Ascending aorta (tissue), 2 donors: ENCODE measurements at regions not wholly inside any gene's neighbourhood (a gene's known extent, or its start where the extent isn't known, plus 50 kb on each side); places are given as distances from the start of the nearest gene placed in this dataset.

Experiments
- DNase-seq, 2 donors: peaks; one replicate each; pipeline ENCODE4 v3.0.0-alpha.2; 2019; ENCODE audit warnings: low spot score in 2 of 2
- H3K27ac ChIP-seq, 2 donors: fragments of 200-600 bp; sonication (generic); one replicate each; pipeline ENCODE4 v1.5.1; 2016 to 2017; ENCODE audit warnings: mild to moderate bottlenecking in 1 of 2
- H3K27me3 ChIP-seq: fragments of 200-600 bp; sonication (generic); one replicate; pipeline ENCODE4 v1.5.1; 2017
- H3K36me3 ChIP-seq, 2 donors: fragments of 200-600 bp; sonication (generic); one replicate each; pipeline ENCODE4 v1.5.1; 2016
- H3K4me1 ChIP-seq, 2 donors: fragments of 200-600 bp; sonication (generic); one replicate each; pipeline ENCODE4 v1.5.1; 2016 to 2017; ENCODE audit warnings: mild to moderate bottlenecking in 1 of 2
- H3K4me3 ChIP-seq, 2 donors: fragments of 200-600 bp; sonication (generic); one replicate each; pipeline ENCODE4 v1.5.1; 2016 to 2017; ENCODE audit warnings: mild to moderate bottlenecking in 1 of 2
- H3K9me3 ChIP-seq, 2 donors: fragments of 200-600 bp; sonication (generic); one replicate each; pipeline ENCODE4 v1.5.1; 2016
- CTCF ChIP-seq, 3 experiments: fragments of 200-600 bp in 2 of 3; fragments of 450-650 bp in 1 of 3; sonication (generic) in 2 of 3; IDR thresholded peaks; one replicate each; pipeline ENCODE4 v1.5.1; 2016 to 2019; ENCODE audit warnings: antibody characterized with exemption in 3 of 3, mild to moderate bottlenecking in 1 of 3, moderate library complexity in 1 of 3
- intact Hi-C: fragments of 100-400 bp; cut with DNase I; formaldehyde crosslinking; loops from one replicate; pipeline ENCODE4 v1.15.1; 2023

GRCh38 chr11:29562183-29562582, 454.6 kb downstream of the KCNA4 start:
- no peaks in the 10 kb centered on the region for H3K36me3 ChIP-seq
- no peak overlapping the region for H3K27ac ChIP-seq
- H3K27me3 ChIP-seq: no peaks in the 10 kb centered on the region
- DNase-seq: no peak
- no peak overlapping the region for H3K4me3 ChIP-seq
- intact Hi-C loops: no loop called here
- H3K9me3 ChIP-seq: no peaks in the 10 kb centered on the region
- no peaks in the 10 kb centered on the region for H3K4me1 ChIP-seq
- TF ChIP-seq CTCF (IDR thresholded peaks at IDR 0.05): no peak

- H3K27ac ChIP-seq: no peak overlapping the region
- H3K4me1 ChIP-seq: no peaks in the 10 kb centered on the region
- H3K27me3 ChIP-seq: no peaks in the 10 kb centered on the region
- H3K9me3 ChIP-seq: no peaks in the 10 kb centered on the region
- H3K36me3 ChIP-seq: no peaks in the 10 kb centered on the region
- intact Hi-C loops: no loop called here
- TF ChIP-seq CTCF (IDR thresholded peaks at IDR 0.05): no peak
- DNase-seq: no peak
- H3K4me3 ChIP-seq: no peak overlapping the region
Observed at GRCh38 chr11:29553990-29554389, 462.8 kb downstream of the KCNA4 start.

- Histone ChIP-seq H3K4me3 (no peak overlapping the region), H3K9me3 (no peaks in the 10 kb centered on the region), H3K27ac (no peak overlapping the region), H3K27me3 (no peaks in the 10 kb centered on the region), H3K4me1 (no peaks in the 10 kb centered on the region), H3K36me3 (no peaks in the 10 kb centered on the region)
- no peak for TF ChIP-seq CTCF (IDR thresholded peaks at IDR 0.05)
- intact Hi-C loops: no loop called here
- no peak for DNase-seq
Observed at GRCh38 chr11:29538339-29539036, 478.3 kb downstream of the KCNA4 start.

- no peak for TF ChIP-seq CTCF (IDR thresholded peaks at IDR 0.05)
- H3K9me3 ChIP-seq: no peaks in the 10 kb centered on the region
- intact Hi-C loops: no loop called here
- H3K27me3 ChIP-seq: no peaks in the 10 kb centered on the region
- no peaks in the 10 kb centered on the region for H3K36me3 ChIP-seq
- DNase-seq: no peak
- no peak overlapping the region for H3K4me3 ChIP-seq
- H3K27ac ChIP-seq: no peak overlapping the region
- H3K4me1 ChIP-seq: no peaks in the 10 kb centered on the region
Observed at GRCh38 chr11:29534836-29535235, 482.0 kb downstream of the KCNA4 start.

- no peak overlapping the region for H3K27ac ChIP-seq
- intact Hi-C loops: no loop called here
- H3K27me3 ChIP-seq: no peaks in the 10 kb centered on the region
- H3K4me1 ChIP-seq: no peaks in the 10 kb centered on the region
- no peak for DNase-seq
- H3K36me3 ChIP-seq: no peaks in the 10 kb centered on the region
- no peaks in the 10 kb centered on the region for H3K9me3 ChIP-seq
- TF ChIP-seq CTCF (IDR thresholded peaks at IDR 0.05): no peak
- no peak overlapping the region for H3K4me3 ChIP-seq
Observed at GRCh38 chr11:29530961-29531360, 485.9 kb downstream of the KCNA4 start.
